Activated CD4-positive, alpha-beta T cell treated with anti-CD3 and anti-CD28 coated beads for 36 hours (primary cell): ENCODE measurements at regions not wholly inside any gene's neighbourhood (a gene's known extent, or its start where the extent isn't known, plus 50 kb on each side); places are given as distances from the start of the nearest gene placed in this dataset.

Experiments
- ATAC-seq: fragments of 200-7000 bp; cut with Tn5 transposase; one replicate; pipeline ENCODE4 v1.10.0; 2021; ENCODE audit warnings: mild to moderate bottlenecking, moderate library complexity
- CTCF ChIA-PET: fragments of 350-600 bp; sonication (Branson Sonifier 250); formaldehyde crosslinking; loops from one replicate; lab custom pipeline; 2021; ENCODE audit warnings: antibody characterized with exemption; lab: Charles Lee
- POLR2A ChIA-PET: fragments of 350-600 bp; sonication (Branson Sonifier 250); formaldehyde crosslinking; loops from one replicate; lab custom pipeline; 2021; ENCODE audit warnings: antibody characterized with exemption, inconsistent platforms; lab: Charles Lee
- DNase-seq: peaks from one replicate; pipeline ENCODE4 v3.0.0-alpha.2; 2020
- H3K27ac Mint-ChIP-seq: one replicate; pipeline ENCODE4 v1.8.0; 2021; ENCODE audit warnings: mixed read lengths
- H3K27me3 Mint-ChIP-seq: one replicate; pipeline ENCODE4 v1.8.0; 2021; ENCODE audit warnings: mixed read lengths
- H3K36me3 Mint-ChIP-seq: one replicate; pipeline ENCODE4 v1.8.0; 2021; ENCODE audit warnings: low read depth, mixed read lengths
- H3K4me1 Mint-ChIP-seq: one replicate; pipeline ENCODE4 v1.8.0; 2021; ENCODE audit warnings: mixed read lengths
- H3K4me3 Mint-ChIP-seq: one replicate; pipeline ENCODE4 v1.8.0; 2021; ENCODE audit warnings: mild to moderate bottlenecking, moderate library complexity, mixed read lengths
- H3K9me3 Mint-ChIP-seq: one replicate; pipeline ENCODE4 v1.8.0; 2021; ENCODE audit warnings: low read depth, mixed read lengths
- intact Hi-C, 2 experiments: fragments of 100-400 bp; cut with DNase I in 1 of 2; cut with micrococcal nuclease in 1 of 2; formaldehyde crosslinking; loops; one replicate each; pipeline versions ENCODE4 v1.14.2 to v1.15.1; 2022 to 2024; cut with DNase I, micrococcal nuclease

GRCh38 chr1:58005212-58005611, 541.3 kb downstream of the OMA1 start:
- intact Hi-C loops, result no loop called here
- Mint-ChIP-seq H3K27me3 (peaks cover 10% of the 10 kb centered on the region), H3K27ac (no peak overlapping the region), H3K36me3 (no peaks in the 10 kb centered on the region), H3K4me1 (no peaks in the 10 kb centered on the region), H3K9me3 (no peaks in the 10 kb centered on the region), H3K4me3 (no peak overlapping the region)
- ATAC-seq (no peak), DNase-seq (no peak)
- ChIA-PET POLR2A (no interaction called here), CTCF (no interaction called here)

- Mint-ChIP-seq H3K36me3 (no peaks in the 10 kb centered on the region), H3K27me3 (peaks cover 10% of the 10 kb centered on the region), H3K4me3 (no peak overlapping the region), H3K9me3 (no peaks in the 10 kb centered on the region), H3K4me1 (no peaks in the 10 kb centered on the region), H3K27ac (no peak overlapping the region)
- ChIA-PET POLR2A (no interaction called here), CTCF (no interaction called here)
- intact Hi-C loops, result no loop called here
- DNase-seq (no peak), ATAC-seq (no peak)
Observed at GRCh38 chr1:58003988-58004387, 542.5 kb downstream of the OMA1 start.

- intact Hi-C loops, result no loop called here
- no peaks in the 10 kb centered on the region for H3K4me1 Mint-ChIP-seq
- H3K9me3 Mint-ChIP-seq, result no peaks in the 10 kb centered on the region
- DNase-seq (no peak), ATAC-seq (no peak)
- peaks cover 10% of the 10 kb centered on the region for H3K27me3 Mint-ChIP-seq
- POLR2A ChIA-PET, result no interaction called here
- CTCF ChIA-PET, result no interaction called here
- H3K4me3 Mint-ChIP-seq, result no peak overlapping the region
- no peaks in the 10 kb centered on the region for H3K36me3 Mint-ChIP-seq
- H3K27ac Mint-ChIP-seq, result no peak overlapping the region
Observed at GRCh38 chr1:58003059-58003458, 543.5 kb downstream of the OMA1 start.

- peaks cover 2% of the 10 kb centered on the region for H3K9me3 Mint-ChIP-seq
Observed at GRCh38 chr1:58000821-58001220, 545.7 kb downstream of the OMA1 start.

GRCh38 chr1:58000116-58000515, 546.4 kb downstream of the OMA1 start:
- CTCF ChIA-PET, result no interaction called here
- intact Hi-C loops, result no loop called here
- Mint-ChIP-seq H3K4me3 (no peak overlapping the region), H3K36me3 (no peaks in the 10 kb centered on the region), H3K4me1 (no peaks in the 10 kb centered on the region), H3K27ac (no peak overlapping the region), H3K27me3 (peaks cover 9% of the 10 kb centered on the region), H3K9me3 (peaks cover 2% of the 10 kb centered on the region)
- DNase-seq (no peak), ATAC-seq (no peak)
- POLR2A ChIA-PET, result no interaction called here

More at GRCh38 chr1:58000821-58001220, 545.7 kb downstream of the OMA1 start:
- Mint-ChIP-seq H3K4me3 (no peak overlapping the region), H3K27me3 (peaks cover 10% of the 10 kb centered on the region), H3K4me1 (no peaks in the 10 kb centered on the region), H3K36me3 (no peaks in the 10 kb centered on the region), H3K27ac (no peak overlapping the region)
- ATAC-seq (no peak), DNase-seq (no peak)
- ChIA-PET CTCF (no interaction called here), POLR2A (no interaction called here)
- intact Hi-C loops, result no loop called here

GRCh38 chr1:57996400-57996799, 550.1 kb downstream of the OMA1 start:
- intact Hi-C loops, result no loop called here
- Mint-ChIP-seq H3K9me3 (peaks cover 2% of the 10 kb centered on the region), H3K4me3 (no peak overlapping the region), H3K27ac (no peak overlapping the region), H3K36me3 (no peaks in the 10 kb centered on the region), H3K4me1 (no peaks in the 10 kb centered on the region), H3K27me3 (peaks cover 5% of the 10 kb centered on the region)
- ATAC-seq (no peak), DNase-seq (no peak)
- POLR2A ChIA-PET, result no interaction called here
- CTCF ChIA-PET, result no interaction called here

- H3K4me3 Mint-ChIP-seq, result no peak overlapping the region
- POLR2A ChIA-PET, result no interaction called here
- ATAC-seq, result no peak
Observed at GRCh38 chr1:57991289-57991688, 555.2 kb downstream of the OMA1 start.

GRCh38 chr1:57989877-57990276, 556.6 kb downstream of the OMA1 start:
- Mint-ChIP-seq H3K27me3 (no peaks in the 10 kb centered on the region), H3K9me3 (no peaks in the 10 kb centered on the region), H3K4me3 (no peak overlapping the region), H3K36me3 (no peaks in the 10 kb centered on the region), H3K4me1 (peaks cover 8% of the 10 kb centered on the region), H3K27ac (no peak overlapping the region)
- ATAC-seq (no peak), DNase-seq (no peak)
- intact Hi-C loops, result no loop called here
- POLR2A ChIA-PET, result no interaction called here
- CTCF ChIA-PET, result no interaction called here

More at GRCh38 chr1:57991289-57991688, 555.2 kb downstream of the OMA1 start:
- no peaks in the 10 kb centered on the region for H3K27me3 Mint-ChIP-seq
- CTCF ChIA-PET, result no interaction called here
- H3K36me3 Mint-ChIP-seq, result no peaks in the 10 kb centered on the region
- H3K27ac Mint-ChIP-seq, result no peak overlapping the region
- DNase-seq, result no peak
- intact Hi-C loops, result no loop called here
- peaks cover 3% of the 10 kb centered on the region for H3K4me1 Mint-ChIP-seq
- no peaks in the 10 kb centered on the region for H3K9me3 Mint-ChIP-seq

GRCh38 chr1:57987523-57987922, 559.0 kb downstream of the OMA1 start:
- Mint-ChIP-seq H3K36me3 (no peaks in the 10 kb centered on the region), H3K9me3 (no peaks in the 10 kb centered on the region), H3K27me3 (no peaks in the 10 kb centered on the region), H3K4me1 (peaks cover 8% of the 10 kb centered on the region), H3K4me3 (no peak overlapping the region), H3K27ac (no peak overlapping the region)
- ChIA-PET POLR2A (no interaction called here), CTCF (no interaction called here)
- no peak for ATAC-seq
- intact Hi-C loops, result no loop called here
- no peak for DNase-seq

- H3K4me3 Mint-ChIP-seq, result no peak overlapping the region
- intact Hi-C loops, result no loop called here
- H3K27me3 Mint-ChIP-seq, result no peaks in the 10 kb centered on the region
- no peaks in the 10 kb centered on the region for H3K9me3 Mint-ChIP-seq
- H3K4me1 Mint-ChIP-seq, result peaks cover 8% of the 10 kb centered on the region
- H3K27ac Mint-ChIP-seq, result no peak overlapping the region
- ATAC-seq (no peak), DNase-seq (no peak)
- H3K36me3 Mint-ChIP-seq, result no peaks in the 10 kb centered on the region
- POLR2A ChIA-PET, result no interaction called here
- CTCF ChIA-PET, result no interaction called here
Observed at GRCh38 chr1:57986432-57986831, 560.1 kb downstream of the OMA1 start.

GRCh38 chr1:57984277-57984676, 560.4 kb upstream of the DAB1 start:
- CTCF ChIA-PET, result no interaction called here
- H3K27me3 Mint-ChIP-seq, result peaks cover 3% of the 10 kb centered on the region

GRCh38 chr1:57983441-57983840, 559.6 kb upstream of the DAB1 start:
- no peak overlapping the region for H3K4me3 Mint-ChIP-seq
- POLR2A ChIA-PET, result no interaction called here
- ATAC-seq (no peak), DNase-seq (no peak)
- H3K4me1 Mint-ChIP-seq, result peaks cover 8% of the 10 kb centered on the region
- intact Hi-C loops, result no loop called here
- H3K27ac Mint-ChIP-seq, result no peak overlapping the region
- H3K9me3 Mint-ChIP-seq, result no peaks in the 10 kb centered on the region
- peaks cover 3% of the 10 kb centered on the region for H3K27me3 Mint-ChIP-seq
- no peaks in the 10 kb centered on the region for H3K36me3 Mint-ChIP-seq
- CTCF ChIA-PET, result no interaction called here

More at GRCh38 chr1:57984277-57984676, 560.4 kb upstream of the DAB1 start:
- intact Hi-C loops, result no loop called here
- POLR2A ChIA-PET, result no interaction called here
- H3K9me3 Mint-ChIP-seq, result no peaks in the 10 kb centered on the region
- H3K4me3 Mint-ChIP-seq, result no peak overlapping the region
- H3K27ac Mint-ChIP-seq, result no peak overlapping the region
- ATAC-seq, result no peak
- H3K36me3 Mint-ChIP-seq, result no peaks in the 10 kb centered on the region
- H3K4me1 Mint-ChIP-seq, result peaks cover 8% of the 10 kb centered on the region
- DNase-seq, result no peak

GRCh38 chr1:57982852-57983251, 559.0 kb upstream of the DAB1 start:
- intact Hi-C loops, result no loop called here
- Mint-ChIP-seq H3K4me1 (peaks cover 8% of the 10 kb centered on the region), H3K27me3 (peaks cover 3% of the 10 kb centered on the region), H3K27ac (no peak overlapping the region), H3K4me3 (no peak overlapping the region), H3K9me3 (no peaks in the 10 kb centered on the region), H3K36me3 (no peaks in the 10 kb centered on the region)
- ChIA-PET CTCF (no interaction called here), POLR2A (no interaction called here)
- ATAC-seq (no peak), DNase-seq (no peak)
